ENCODE measurements at regions not wholly inside any gene's neighbourhood (a gene's known extent, or its start where the extent isn't known, plus 50 kb on each side); places are given as distances from the start of the nearest gene placed in this dataset.

DNA sequence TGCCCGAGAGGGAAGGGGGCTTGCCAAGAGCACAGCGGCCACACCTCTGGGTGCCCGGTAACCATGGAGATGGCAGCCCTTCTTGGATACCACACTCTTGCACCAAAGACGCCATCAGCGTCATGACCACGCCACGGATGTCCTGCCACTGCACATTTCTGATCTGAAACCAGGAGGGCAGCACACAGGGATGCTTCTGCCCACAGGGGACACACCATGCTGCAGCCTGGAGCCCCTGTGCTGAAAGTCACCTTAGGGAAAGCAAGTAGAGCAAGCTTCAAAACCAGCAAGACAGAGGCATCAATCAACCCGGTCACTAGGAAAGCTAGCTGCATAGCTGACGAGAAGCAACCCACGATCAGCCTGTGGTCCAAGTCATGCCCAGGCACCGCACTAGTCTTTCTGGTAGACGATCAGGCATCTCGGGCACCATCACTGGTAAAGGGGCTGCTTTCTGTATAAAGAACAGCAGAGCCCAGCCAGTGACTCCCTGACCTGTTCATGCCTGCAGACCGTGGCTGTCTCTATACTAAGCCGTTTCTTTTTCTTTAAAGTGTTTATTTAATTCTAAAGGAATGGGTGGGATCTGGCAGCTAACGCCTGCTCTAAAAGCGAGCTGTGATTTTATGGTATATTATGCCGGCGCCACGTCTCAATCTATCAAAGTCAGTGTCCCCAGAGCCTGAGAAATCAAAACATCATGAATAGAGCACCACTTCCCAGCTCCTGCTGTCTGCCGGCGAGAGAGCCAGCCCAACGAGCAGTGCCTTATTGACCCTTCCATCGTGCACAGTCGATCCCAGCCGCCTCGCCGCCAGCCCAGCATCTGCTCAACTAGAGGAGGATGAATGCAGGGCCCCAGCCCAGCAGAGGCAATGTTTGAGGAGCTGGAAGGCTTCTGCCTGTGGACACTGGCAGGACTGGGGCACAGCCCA, 244.7 kb downstream of the RBFOX3 start:
- DNase-seq = no peak

DNA sequence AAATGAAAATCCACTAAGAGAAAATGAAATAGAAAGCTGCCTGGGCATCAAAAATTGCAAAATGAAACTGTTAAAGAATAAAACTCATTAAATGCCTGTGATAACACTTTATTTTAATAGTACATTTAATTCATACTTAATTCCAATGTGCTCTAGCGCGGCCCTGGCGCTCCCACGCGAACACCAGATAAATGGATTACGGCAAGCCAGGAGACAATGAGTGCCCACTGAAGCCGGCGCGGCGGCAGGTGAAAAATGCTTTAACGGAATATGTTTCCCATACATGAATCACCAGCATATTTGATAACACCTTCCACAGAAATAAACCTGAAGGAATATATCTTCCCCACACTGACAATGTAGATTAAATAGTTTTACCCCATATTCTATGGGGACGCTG, 245.5 kb downstream of the RBFOX3 start:
- DNase-seq = no peak

DNA sequence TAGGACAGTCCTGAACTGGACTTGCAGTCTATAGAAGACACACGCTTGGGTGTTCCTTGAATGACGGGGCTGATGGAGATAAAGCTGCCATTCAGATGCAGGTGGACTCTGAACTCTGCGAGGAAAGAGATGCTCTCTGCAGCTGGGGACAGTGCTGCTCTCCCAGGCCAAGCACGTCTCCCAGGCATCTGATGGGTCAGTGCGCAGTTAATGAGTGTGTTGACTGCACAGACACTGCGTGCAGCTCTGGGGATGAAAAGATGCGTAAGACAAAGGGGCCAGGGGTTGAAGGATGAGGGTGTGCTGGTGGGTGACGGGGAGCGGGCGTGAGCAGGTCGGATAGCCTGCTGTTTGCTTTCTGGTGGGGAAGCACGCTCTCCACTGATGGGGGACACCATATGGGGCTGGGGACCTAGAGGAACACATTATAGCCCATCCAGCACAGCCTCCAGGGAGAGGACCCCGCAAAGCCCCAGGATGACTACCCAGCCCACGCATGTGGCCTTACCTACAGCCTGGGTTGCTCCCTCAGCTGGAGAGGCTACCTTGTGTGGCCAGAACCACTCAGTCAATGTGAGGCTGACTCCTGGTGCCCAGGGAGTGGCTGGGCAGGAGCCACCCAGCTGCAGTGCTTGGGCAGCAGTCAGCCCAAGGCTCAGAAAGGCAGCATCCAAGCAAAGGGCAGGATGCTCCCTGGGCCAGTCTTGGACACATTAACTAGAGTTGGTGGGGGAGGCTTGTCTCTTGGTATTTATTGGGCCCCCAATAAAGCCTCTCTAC, 246.3 kb downstream of the RBFOX3 start:
- DNase-seq = no peak

DNA sequence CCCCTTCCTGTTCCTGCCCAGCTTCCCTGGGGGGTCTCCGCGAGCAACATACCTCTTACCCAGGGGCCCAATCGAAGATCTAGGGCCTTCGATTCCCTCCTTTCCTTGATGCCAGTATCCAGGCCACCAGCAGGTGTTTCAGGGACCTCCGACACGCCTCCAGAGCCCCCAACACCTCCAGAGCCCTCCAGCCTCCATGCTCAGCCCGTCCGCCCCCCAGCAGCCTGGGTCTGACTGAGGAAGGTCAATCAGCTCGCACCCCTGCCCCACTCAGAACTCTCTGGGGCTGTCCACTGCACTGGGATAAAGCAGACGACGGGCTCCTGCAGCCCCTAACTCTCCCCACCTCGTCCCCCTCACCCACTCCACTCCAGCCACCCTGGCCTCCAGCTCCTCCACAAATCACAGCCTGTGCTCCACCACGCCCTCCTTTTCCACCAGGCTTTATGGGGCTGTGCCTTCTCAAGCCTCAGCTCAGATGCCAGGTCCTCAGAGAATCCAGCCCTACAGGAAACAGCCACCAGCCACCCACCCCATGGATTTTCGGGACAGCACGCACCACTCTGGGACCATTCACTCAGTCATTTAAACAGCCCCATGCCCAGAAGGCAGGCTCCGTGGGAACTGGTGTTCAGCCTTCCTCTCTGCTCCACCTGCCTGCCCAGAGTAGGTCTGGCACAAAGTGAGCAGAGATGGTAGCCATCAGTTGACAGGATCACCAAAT, 247.1 kb downstream of the RBFOX3 start:
- DNase-seq = no peak

DNA sequence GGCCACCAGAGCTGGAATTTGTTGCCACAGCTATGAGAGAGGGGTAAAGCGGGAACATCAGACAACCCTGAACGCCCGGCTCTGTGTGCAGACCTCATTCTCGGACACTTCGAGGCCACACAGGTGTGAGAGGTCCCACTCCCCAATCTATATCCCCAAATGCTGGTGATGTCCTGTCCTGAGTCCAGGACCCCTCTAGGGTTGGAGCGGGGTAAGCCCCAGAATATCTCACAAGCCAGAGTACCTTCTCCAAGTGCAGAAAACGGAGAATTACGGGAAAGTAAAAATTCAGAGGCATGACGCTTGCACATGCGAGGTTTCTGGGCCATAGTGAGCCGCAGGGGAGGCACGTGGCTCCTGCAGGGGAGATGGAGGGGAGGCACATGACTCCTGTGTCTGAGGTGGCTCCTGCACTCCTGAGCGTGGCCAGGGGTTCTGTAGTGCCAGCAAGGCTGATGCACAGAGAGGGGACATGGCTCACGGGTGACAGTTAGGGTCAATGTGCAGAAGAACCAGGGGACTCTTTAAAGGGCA, 248.0 kb downstream of the RBFOX3 start:
- no peak for DNase-seq

DNA sequence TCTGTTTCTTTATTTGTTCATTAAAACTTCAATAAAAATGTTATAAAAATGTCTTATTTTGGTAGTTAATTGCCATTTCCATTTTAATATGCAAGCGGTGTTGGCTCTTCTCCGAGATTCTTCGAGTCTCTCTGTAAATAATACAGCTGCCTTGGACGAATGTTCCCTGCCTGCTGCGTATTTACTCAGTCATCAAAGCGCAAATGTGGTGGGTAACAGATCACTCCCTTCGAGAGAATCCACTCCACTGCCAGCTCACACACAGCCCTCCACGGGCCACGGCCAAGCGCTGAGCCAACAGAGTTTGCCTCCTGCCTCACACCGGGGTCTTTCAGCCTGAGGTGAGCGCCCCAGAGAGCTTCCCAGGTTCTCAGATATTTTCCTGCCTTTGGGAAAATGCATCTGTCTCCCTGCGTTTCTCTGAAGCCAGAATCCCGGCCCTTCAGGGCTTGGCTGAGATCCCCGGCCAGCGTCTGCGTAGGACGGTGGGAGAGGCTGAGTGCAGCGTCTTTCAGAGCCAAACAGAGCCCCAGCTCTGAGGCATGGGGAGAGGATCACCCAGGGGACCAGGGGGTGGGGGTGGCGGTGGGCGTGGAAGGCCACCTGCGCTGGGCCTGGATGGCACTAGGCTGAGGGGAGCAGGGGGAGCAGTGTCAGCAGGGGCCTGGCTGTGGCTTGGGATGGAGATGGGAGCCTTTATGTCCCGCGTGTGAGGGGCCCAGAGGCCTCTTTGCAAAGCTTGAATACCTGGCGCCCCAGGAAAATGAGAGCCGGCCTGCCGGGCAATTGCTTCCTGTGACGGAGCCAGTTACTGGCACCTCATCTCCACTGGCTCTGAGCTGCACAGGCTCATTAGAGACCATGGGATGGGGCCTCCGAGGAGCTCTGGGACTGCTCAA, 248.7 kb downstream of the RBFOX3 start:
- no peak for DNase-seq

DNA sequence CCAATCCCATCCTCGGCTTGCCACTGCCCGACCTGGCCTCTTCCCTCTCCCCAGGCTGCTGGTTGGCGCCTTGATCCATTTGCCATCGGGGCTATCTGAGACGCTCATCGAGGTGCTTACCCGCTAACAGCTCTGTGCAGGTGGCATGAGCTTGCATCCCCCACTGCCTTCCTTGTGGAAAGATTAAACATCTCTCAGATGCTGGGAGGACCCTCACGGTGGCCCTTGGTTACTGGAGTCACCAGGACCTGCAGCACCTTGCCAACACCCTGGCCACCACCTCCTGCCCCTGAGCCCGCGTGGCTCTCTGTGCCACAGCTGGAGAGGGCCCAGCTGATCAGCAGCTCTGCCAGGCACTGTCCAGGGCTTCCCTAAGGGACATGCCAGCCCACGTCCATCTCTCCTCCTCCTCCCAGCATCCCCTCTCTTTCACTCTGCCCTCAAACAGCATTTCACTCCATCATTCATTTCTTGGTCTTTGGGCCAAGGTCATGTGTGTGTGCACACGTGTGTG, 249.6 kb downstream of the RBFOX3 start:
- no peak for DNase-seq

DNA sequence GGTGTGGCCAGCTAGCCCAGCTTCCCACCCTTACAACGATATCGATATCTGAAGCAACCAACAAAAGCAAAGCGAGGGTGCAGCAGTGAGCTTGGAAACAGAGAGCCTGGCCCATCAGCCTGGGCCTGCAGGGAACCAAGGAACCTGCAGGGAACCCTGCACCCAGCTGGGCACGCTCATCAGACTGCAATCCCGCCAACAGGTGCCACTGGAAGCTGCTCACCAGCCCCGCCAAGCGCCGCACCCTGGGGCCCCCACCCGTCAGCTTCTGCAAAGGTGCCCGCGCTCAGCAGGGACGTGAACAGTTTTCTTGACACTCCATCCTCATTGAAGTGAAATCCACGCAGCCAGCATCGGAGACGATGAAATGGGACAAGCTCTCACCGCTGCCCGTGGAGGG, 250.7 kb downstream of the RBFOX3 start:
- DNase-seq = no peak

DNA sequence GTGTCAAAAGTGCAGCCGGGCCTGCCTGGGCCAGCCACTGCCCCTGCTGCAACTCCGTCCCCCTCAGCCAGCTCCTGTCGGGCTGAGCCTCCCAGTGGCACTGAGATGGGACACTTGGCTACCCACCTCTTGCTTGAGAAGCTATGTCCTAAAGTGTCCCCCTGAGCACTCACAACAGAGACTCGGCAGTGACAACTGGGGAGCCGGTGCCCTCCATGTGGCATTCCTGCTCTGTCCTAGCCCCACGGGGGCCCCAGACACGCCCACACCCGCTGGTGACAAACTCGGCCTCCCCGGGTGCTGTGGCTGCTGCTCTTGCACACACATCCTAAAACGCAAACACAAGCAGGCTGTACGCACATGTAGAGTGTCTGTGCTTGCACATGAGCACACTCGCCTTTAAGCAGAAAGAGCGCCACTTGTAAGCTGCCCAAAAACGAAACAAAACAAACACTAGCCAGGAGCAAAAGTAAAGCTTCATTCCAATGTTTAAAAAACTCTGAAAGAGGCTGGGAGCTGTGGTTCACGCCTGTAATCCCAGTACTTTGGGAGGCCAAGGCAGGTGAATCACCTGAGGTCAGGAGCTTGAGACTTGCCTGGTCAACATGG, 253.9 kb downstream of the RBFOX3 start:
- DNase-seq = no peak

DNA sequence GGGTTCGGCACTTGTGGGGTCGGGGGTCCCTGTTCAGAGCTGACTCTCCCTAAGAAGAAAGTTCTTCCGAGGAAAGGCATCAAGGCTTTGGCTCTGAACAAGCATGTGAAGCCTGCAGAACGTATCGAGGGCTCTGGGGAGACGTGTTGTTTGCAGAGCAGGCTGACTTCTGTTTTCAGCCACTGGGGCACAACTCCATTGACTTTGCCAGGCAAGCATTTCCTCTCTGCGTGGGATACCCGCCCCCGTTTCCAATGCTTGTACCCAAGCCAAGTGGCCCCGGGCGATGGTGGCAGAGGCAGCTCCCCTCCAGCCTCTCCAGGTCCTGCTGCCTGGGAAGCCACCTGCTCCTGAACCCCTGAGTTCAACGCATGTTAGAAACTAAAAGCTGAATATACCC, 255.7 kb downstream of the RBFOX3 start:
- no peak for DNase-seq

DNA sequence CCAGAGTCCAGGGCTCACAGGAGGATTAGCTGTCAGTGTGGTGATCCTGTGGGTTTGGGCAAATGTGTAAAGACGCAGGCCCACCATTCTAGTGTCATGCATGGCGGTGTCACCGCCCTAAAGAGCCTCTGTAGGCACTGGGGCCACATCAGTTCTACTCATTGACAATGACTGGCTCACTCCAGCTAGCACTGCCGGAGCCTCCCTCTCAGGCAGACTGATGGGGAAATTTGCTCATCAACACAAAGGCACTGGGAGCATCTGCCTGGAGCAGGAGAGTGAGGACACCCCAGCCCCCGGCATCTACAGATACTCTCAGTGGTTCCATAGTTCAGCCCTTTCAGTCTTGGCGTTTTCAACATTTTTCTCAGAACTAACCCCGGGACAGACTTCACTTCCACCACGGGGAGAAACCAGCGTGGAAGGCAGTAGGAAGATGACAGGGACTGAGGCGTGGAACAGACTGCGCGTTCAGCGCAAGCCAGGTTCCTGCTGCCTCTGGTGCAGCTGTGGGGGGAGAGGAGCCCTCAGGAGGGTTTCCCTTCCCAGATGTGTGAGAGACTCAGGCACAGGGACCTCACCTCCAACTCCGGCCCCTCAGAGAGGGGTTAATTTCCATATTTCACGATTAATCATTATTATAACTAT, 256.6 kb downstream of the RBFOX3 start:
- DNase-seq = no peak

DNA sequence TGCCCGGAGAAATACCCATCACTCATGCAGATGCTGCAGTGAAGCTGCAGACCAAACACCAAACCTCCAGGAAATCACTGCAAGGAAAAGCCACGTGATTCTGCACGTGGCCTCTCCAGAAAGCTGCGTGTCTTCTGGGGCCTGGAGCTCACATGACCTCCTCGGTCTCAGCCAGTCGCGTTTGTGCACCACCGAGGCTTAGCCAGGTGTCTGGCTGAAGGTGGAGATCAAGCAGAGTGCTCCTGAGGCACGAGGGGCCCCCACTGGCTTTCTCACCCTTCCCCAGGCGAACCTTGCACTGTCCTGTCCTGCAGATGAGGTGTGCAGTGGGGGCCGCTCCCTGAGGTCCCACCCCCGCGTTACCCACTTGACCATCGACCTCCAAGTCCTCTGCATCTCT, 257.3 kb downstream of the RBFOX3 start:
- no peak for DNase-seq

DNA sequence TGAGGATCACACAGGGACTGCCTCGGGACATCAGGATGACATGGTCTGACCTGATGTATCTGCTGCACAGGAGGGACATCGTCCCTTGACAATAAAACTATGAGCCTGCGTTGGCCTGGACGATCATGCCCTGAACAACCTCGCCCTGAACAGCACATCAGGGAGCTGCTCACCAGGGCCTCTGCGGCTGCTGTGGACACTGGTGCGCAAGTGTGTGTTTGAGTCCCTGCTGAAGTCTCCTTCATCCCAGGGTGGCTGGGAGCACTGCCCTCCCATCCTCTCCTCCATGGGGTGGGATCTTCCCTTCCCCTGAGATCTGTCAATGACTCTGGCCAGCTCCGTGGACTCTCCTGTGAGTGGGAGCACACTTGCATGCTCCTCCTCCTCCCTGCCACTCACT, 257.8 kb downstream of the RBFOX3 start:
- no peak for DNase-seq

DNA sequence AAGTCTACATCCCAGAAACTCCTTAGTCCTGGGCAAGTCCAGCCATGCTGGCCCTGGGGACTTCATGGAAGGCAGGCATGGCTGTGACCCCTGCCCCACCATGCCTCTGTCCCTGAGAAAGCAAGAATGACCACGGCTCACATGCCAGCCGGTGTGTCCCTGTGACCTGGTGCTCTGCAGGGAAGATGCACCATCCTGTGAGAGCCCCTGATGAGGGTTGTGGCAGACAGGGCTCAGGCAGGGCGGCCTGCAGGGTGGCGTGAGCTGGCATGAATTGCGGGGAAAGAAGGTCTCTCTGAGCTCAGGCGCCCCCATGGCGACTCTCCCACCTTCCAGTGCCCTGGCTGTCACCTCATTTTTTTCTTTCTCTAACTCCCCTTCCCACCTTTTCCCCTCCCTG, 260.3 kb downstream of the RBFOX3 start:
- no peak for DNase-seq

DNA sequence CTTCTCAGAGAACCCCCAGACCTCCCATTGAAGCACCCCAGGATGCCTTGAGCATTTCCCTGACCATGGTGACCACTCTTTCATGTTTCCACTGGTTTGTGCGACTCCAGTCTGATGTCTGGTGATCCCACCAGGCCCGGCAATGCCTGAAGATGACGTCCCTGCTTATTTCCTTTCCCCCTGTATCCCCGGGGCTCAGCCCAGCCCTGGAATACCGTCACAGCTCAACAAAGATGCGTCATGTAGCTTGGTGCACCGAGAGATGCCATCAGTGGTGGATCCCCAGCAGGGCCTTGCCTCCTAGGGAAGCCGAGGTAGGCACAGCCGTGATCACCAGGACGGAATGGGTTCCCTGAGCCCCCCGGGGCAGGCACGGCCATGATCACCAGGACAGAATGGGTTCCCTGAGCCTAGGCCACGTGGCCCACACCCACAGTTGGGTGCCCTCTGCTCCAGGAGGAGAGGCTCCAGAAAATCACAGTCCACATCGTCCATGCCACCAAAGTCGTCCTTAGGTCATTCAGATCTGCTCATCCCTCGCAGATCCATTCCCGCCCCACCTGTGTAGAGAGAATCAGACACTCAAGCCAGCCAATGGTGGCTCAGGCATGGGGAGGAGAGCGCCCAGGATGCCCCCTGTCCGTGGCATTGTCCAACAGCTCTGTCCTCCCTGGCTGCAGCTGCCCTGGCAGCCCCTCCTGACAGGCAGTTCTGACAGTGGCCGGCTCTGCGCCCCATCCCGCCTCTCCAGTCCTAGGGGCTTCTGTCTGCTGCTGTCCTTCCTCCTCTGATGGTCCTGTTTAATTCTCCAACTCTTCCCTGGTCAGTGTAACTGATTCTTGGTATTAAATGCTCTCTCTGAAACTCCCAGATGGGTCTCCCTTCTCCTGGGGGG, 261.1 kb downstream of the RBFOX3 start:
- DNase-seq = no peak

DNA sequence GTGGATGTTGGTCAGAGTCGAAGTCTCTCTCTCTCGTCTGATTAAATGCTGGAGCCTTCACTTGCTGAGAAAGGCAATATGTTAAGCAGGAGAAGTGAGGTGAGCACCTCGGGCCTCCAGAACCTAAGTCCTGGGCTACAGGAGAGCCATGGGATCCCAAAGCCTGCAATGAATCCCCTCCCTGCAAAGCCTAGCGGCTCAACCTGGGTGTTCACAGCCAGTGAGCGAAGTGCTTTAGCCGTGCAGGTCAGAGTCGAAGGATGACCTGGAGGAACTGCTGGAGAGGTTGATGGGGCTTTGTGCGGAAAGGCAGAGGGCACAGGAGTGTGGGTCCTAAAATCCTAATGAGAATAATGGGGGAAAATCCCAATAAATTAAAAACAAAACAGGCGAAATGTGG, 267.8 kb downstream of the ENGASE start:
- DNase-seq = no peak

DNA sequence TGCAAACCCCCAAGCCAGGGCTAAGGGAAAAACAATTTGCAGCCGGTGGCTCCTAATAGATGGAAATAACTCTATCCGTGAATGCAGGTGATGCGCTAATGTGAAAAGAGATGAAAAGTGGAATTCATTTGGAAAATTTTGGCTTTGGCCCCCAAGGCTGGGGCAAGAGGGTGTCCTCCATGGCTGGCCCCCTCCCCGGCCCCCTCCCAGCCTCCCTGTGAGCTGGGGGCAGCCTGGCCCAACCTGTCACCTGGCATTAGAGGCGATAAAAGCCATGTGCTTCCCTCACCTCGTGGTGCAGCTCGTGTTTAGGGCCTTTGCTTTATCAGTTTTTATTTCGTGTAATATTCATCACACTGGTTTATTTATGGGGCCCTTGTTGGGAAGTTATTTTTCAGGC, 267.2 kb downstream of the ENGASE start:
- DNase-seq = no peak

DNA sequence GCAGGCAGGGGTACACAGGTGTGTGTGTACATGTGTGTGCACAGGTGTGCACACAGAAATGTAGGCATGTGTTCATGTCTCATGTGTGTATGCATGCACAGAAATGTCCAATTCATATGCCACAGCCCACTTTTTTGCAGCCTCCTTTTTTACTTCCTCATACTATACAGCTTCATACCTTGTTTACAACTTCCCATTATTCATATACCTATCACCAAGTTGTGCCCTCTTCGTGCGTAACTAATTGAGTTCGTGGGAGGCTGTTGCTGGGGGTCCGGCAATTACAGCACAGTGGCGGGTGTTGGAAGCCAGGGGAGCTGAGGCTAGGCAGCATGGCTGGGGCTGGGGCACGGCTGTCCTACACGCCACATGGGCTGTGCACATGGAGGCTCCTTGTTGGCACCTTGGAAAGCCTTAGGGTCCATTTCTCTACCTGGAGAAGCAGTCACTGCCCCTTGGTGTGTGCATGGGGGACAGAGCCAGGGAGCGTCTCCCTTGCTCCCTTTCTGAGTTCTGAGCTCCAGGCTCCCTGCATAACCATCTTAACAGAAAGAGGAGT, 266.7 kb downstream of the ENGASE start:
- DNase-seq = no peak

Data from activated CD4-positive, alpha-beta T cell treated with anti-CD3 and anti-CD28 coated beads, Interleukin-10, Interleukin-2, amounts not matched to agents 100 ng/mL and 50 ng/mL, durations not matched to agents 16 hours and 8 hours (primary cell).